Keratinocyte (primary cell): ENCODE measurements at regions not wholly inside any gene's neighbourhood (a gene's known extent, or its start where the extent isn't known, plus 50 kb on each side); places are given as distances from the start of the nearest gene placed in this dataset.

Experiments
- EZH2 ChIP-seq: IDR thresholded peaks from one replicate; pipeline ENCODE4 v1.6.1; 2012; ENCODE audit warnings: inconsistent platforms, mild to moderate bottlenecking, low read length, moderate library complexity
- TF ChIP-seq, protein P1 (sequence below), 3 experiments: IDR thresholded peaks in 1 of 3; conservative IDR thresholded peaks in 1 of 3; optimal IDR thresholded peaks in 1 of 3; 2 replicates in 2 of 3; 3 replicates in 1 of 3; pipeline versions ENCODE3 to v1.5.1; 2011; ENCODE audit warnings: low read length in 3 of 3, mild to moderate bottlenecking in 3 of 3, moderate library complexity in 2 of 3, control low read depth in 1 of 3, inconsistent platforms in 1 of 3; ENCODE audit not compliant: insufficient read depth in 2 of 3; ENCODE audit errors: extremely low read depth in 1 of 3

DNA sequence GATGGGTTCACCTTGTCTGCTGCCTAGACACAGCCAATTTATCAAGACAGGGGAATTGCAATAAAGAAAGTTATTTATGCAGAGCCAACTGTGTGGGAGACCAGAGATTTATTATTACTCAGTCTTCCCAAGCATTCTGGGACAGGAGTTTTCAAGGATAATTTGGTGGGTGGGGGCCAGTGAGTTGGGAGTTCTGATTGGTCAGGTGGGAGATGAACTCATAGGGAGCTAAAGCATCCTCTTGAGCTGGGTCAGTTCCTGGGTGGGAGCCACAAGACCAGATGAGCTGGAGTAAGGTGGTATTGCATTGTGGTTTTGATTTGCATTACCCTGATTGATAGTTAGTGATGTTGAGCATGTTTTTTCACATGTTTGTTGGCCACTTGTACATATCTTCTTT is 86.1 kb downstream of the PRKAB2 start:
- TF ChIP-seq, protein P1, sequence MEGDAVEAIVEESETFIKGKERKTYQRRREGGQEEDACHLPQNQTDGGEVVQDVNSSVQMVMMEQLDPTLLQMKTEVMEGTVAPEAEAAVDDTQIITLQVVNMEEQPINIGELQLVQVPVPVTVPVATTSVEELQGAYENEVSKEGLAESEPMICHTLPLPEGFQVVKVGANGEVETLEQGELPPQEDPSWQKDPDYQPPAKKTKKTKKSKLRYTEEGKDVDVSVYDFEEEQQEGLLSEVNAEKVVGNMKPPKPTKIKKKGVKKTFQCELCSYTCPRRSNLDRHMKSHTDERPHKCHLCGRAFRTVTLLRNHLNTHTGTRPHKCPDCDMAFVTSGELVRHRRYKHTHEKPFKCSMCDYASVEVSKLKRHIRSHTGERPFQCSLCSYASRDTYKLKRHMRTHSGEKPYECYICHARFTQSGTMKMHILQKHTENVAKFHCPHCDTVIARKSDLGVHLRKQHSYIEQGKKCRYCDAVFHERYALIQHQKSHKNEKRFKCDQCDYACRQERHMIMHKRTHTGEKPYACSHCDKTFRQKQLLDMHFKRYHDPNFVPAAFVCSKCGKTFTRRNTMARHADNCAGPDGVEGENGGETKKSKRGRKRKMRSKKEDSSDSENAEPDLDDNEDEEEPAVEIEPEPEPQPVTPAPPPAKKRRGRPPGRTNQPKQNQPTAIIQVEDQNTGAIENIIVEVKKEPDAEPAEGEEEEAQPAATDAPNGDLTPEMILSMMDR (optimal IDR thresholded peaks at IDR 0.05 in 1 of 3, IDR thresholded peaks at IDR 0.05 in 1 of 3, conservative IDR thresholded peaks at IDR 0.05 in 1 of 3; ENCODE audit: extremely low read depth in 1 of 3, insufficient read depth in 2 of 3, low read length in 3 of 3), result no peak
- no peak for TF ChIP-seq EZH2
